IMR-90 (cell line): ENCODE measurements at regions not wholly inside any gene's neighbourhood (a gene's known extent, or its start where the extent isn't known, plus 50 kb on each side); places are given as distances from the start of the nearest gene placed in this dataset.

Source experiments
- CTCF ChIP-seq: conservative IDR thresholded peaks from 2 replicates; pipeline ENCODE4 v1.5.1; 2012; ENCODE audit warnings: mild to moderate bottlenecking, low read depth, low read length, improper control_type of control experiment
- NFE2L2 ChIP-seq: fragments of 150-350 bp; IDR thresholded peaks from 2 replicates; pipeline ENCODE4 v1.6.1; 2016; ENCODE audit warnings: low read depth, mild to moderate bottlenecking, low read length

- no peak for TF ChIP-seq CTCF
- no peak for TF ChIP-seq NFE2L2
Measured at GRCh38 chr6:62429781-62430180, 143.8 kb upstream of the KHDRBS2 start.
